Karpas-422 (cell line): ENCODE measurements at regions not wholly inside any gene's neighbourhood (a gene's known extent, or its start where the extent isn't known, plus 50 kb on each side); places are given as distances from the start of the nearest gene placed in this dataset.

Experiments
- DNase-seq: peaks from one replicate; pipeline ENCODE4 v3.0.0-alpha.2; 2015
- H2AFZ ChIP-seq: fragments of 200-600 bp; sonication (generic); 2 replicates; pipeline ENCODE4 v1.6.1; 2014; ENCODE audit warnings: antibody characterized with exemption, low read length, mixed read lengths
- H3K27ac ChIP-seq: fragments of 200-600 bp; sonication (generic); 2 replicates; pipeline ENCODE4 v1.5.1; 2014; ENCODE audit warnings: mild to moderate bottlenecking, low read length, moderate library complexity
- H3K27me3 ChIP-seq: fragments of 200-600 bp; sonication (generic); 2 replicates; pipeline ENCODE4 v1.6.1; 2014; ENCODE audit warnings: low read length, mixed read lengths
- H3K36me3 ChIP-seq: fragments of 200-600 bp; sonication (generic); 2 replicates; pipeline ENCODE4 v1.6.1; 2014; ENCODE audit warnings: low read length, mixed read lengths; ENCODE audit not compliant: insufficient read depth
- H3K4me1 ChIP-seq: fragments of 200-600 bp; sonication (generic); 2 replicates; pipeline ENCODE4 v1.6.1; 2014; ENCODE audit warnings: mild to moderate bottlenecking, low read length, mixed read lengths
- H3K4me2 ChIP-seq: fragments of 200-600 bp; sonication (generic); 2 replicates; pipeline ENCODE4 v1.6.1; 2014; ENCODE audit warnings: low read length, low read depth, mild to moderate bottlenecking; ENCODE audit not compliant: poor library complexity, severe bottlenecking
- H3K4me3 ChIP-seq: fragments of 200-600 bp; sonication (generic); 2 replicates; pipeline ENCODE4 v1.5.1; 2014; ENCODE audit warnings: mild to moderate bottlenecking, antibody characterized with exemption, low read length, mixed read lengths
- H3K79me2 ChIP-seq: fragments of 200-600 bp; sonication (generic); 2 replicates; pipeline ENCODE4 v1.6.1; 2014; ENCODE audit warnings: mild to moderate bottlenecking, low read length, mixed read lengths
- H3K9ac ChIP-seq: fragments of 200-600 bp; sonication (generic); 2 replicates; pipeline ENCODE4 v1.6.0; 2014; ENCODE audit warnings: low read length
- H3K9me2 ChIP-seq: fragments of 200-600 bp; sonication (generic), shearing (Covaris generic); replicated peaks from 2 replicates; pipeline ENCODE4 v1.6.0; 2014; ENCODE audit warnings: mild to moderate bottlenecking, low read length, moderate library complexity; ENCODE audit not compliant: insufficient read depth
- H3K9me3 ChIP-seq: fragments of 300-700, 200-600 bp; sonication (generic); 2 replicates; pipeline ENCODE4 v1.6.1; 2014; ENCODE audit warnings: low read length, mixed read lengths
- H4K20me1 ChIP-seq: fragments of 200-600 bp; sonication (generic); 2 replicates; pipeline ENCODE4 v1.6.1; 2014; ENCODE audit warnings: mild to moderate bottlenecking, antibody characterized with exemption, low read length, low read depth; ENCODE audit not compliant: insufficient read depth

- no peak for DNase-seq
- H4K20me1 ChIP-seq = no peaks in the 10 kb centered on the region
- H3K79me2 ChIP-seq = no peaks in the 10 kb centered on the region
- H3K4me3 ChIP-seq = no peak overlapping the region
- no peak overlapping the region for H3K4me2 ChIP-seq
- H3K9me3 ChIP-seq = peaks cover 19% of the 10 kb centered on the region
- no peaks in the 10 kb centered on the region for H3K9me2 ChIP-seq
- H3K27ac ChIP-seq = no peak overlapping the region
- no peaks in the 10 kb centered on the region for H3K36me3 ChIP-seq
- H3K9ac ChIP-seq = no peak overlapping the region
- no peaks in the 10 kb centered on the region for H3K27me3 ChIP-seq
- no peak overlapping the region for H2AFZ ChIP-seq
- no peaks in the 10 kb centered on the region for H3K4me1 ChIP-seq
Observed at GRCh38 chr13:107324416-107325204, 756.7 kb upstream of the ARGLU1 start.

GRCh38 chr13:107322228-107322627 is 754.3 kb upstream of the ARGLU1 start:
- H3K4me2 ChIP-seq = no peak overlapping the region
- H3K9me3 ChIP-seq = peaks cover 28% of the 10 kb centered on the region
- H3K9ac ChIP-seq = no peak overlapping the region
- no peaks in the 10 kb centered on the region for H3K9me2 ChIP-seq
- H3K27me3 ChIP-seq = no peaks in the 10 kb centered on the region
- H4K20me1 ChIP-seq = no peaks in the 10 kb centered on the region
- no peak overlapping the region for H3K4me3 ChIP-seq
- no peak overlapping the region for H2AFZ ChIP-seq
- no peaks in the 10 kb centered on the region for H3K36me3 ChIP-seq
- no peak overlapping the region for H3K27ac ChIP-seq
- no peaks in the 10 kb centered on the region for H3K79me2 ChIP-seq
- H3K4me1 ChIP-seq = no peaks in the 10 kb centered on the region
- no peak for DNase-seq

- Histone ChIP-seq H3K9me2 (no peaks in the 10 kb centered on the region), H3K9me3 (peaks cover 25% of the 10 kb centered on the region), H3K4me3 (no peak overlapping the region), H3K79me2 (no peaks in the 10 kb centered on the region), H2AFZ (no peak overlapping the region), H3K9ac (no peak overlapping the region), H3K36me3 (no peaks in the 10 kb centered on the region), H3K4me2 (no peak overlapping the region), H4K20me1 (no peaks in the 10 kb centered on the region), H3K27ac (no peak overlapping the region), H3K4me1 (no peaks in the 10 kb centered on the region), H3K27me3 (no peaks in the 10 kb centered on the region)
- no peak for DNase-seq
Observed at GRCh38 chr13:107305178-107305577, 737.2 kb upstream of the ARGLU1 start.

- Histone ChIP-seq H3K9me2 (no peaks in the 10 kb centered on the region), H3K4me3 (no peak overlapping the region), H2AFZ (no peak overlapping the region), H3K27me3 (no peaks in the 10 kb centered on the region), H4K20me1 (no peaks in the 10 kb centered on the region), H3K9ac (no peak overlapping the region), H3K36me3 (no peaks in the 10 kb centered on the region), H3K4me1 (no peaks in the 10 kb centered on the region), H3K4me2 (no peak overlapping the region), H3K79me2 (no peaks in the 10 kb centered on the region), H3K27ac (no peak overlapping the region), H3K9me3 (peaks cover 24% of the 10 kb centered on the region)
- no peak for DNase-seq
Observed at GRCh38 chr13:107301724-107302374, 733.9 kb upstream of the ARGLU1 start.

GRCh38 chr13:107299717-107300116 is 731.8 kb upstream of the ARGLU1 start:
- Histone ChIP-seq H3K27ac (no peak overlapping the region), H3K79me2 (no peaks in the 10 kb centered on the region), H4K20me1 (no peaks in the 10 kb centered on the region), H3K4me3 (no peak overlapping the region), H3K27me3 (no peaks in the 10 kb centered on the region), H3K9ac (no peak overlapping the region), H2AFZ (no peak overlapping the region), H3K9me2 (no peaks in the 10 kb centered on the region), H3K4me2 (no peak overlapping the region), H3K36me3 (no peaks in the 10 kb centered on the region), H3K9me3 (peaks cover 25% of the 10 kb centered on the region), H3K4me1 (no peaks in the 10 kb centered on the region)
- no peak for DNase-seq

GRCh38 chr13:107296804-107297203 is 728.9 kb upstream of the ARGLU1 start:
- no peak for DNase-seq
- H3K27me3 ChIP-seq = no peaks in the 10 kb centered on the region

GRCh38 chr13:107295416-107296140 is 727.6 kb upstream of the ARGLU1 start:
- Histone ChIP-seq H3K9me3 (peaks cover 18% of the 10 kb centered on the region), H3K4me3 (no peak overlapping the region), H3K9ac (no peak overlapping the region), H3K79me2 (no peaks in the 10 kb centered on the region), H3K9me2 (no peaks in the 10 kb centered on the region), H3K27ac (no peak overlapping the region), H3K27me3 (no peaks in the 10 kb centered on the region), H4K20me1 (no peaks in the 10 kb centered on the region), H3K36me3 (no peaks in the 10 kb centered on the region), H3K4me2 (no peak overlapping the region), H3K4me1 (no peaks in the 10 kb centered on the region), H2AFZ (no peak overlapping the region)
- DNase-seq = no peak

More at GRCh38 chr13:107296804-107297203, 728.9 kb upstream of the ARGLU1 start:
- Histone ChIP-seq H3K9ac (no peak overlapping the region), H3K36me3 (no peaks in the 10 kb centered on the region), H3K4me2 (no peak overlapping the region), H3K9me2 (no peaks in the 10 kb centered on the region), H4K20me1 (no peaks in the 10 kb centered on the region), H3K4me3 (no peak overlapping the region), H3K4me1 (no peaks in the 10 kb centered on the region), H3K27ac (no peak overlapping the region), H3K9me3 (peaks cover 19% of the 10 kb centered on the region), H2AFZ (no peak overlapping the region), H3K79me2 (no peaks in the 10 kb centered on the region)

- Histone ChIP-seq H3K79me2 (no peaks in the 10 kb centered on the region), H4K20me1 (no peaks in the 10 kb centered on the region), H3K36me3 (no peaks in the 10 kb centered on the region), H2AFZ (no peak overlapping the region), H3K27me3 (no peaks in the 10 kb centered on the region), H3K9me2 (no peaks in the 10 kb centered on the region), H3K4me2 (no peak overlapping the region), H3K9ac (no peak overlapping the region), H3K4me3 (no peak overlapping the region), H3K27ac (no peak overlapping the region), H3K9me3 (peaks cover 13% of the 10 kb centered on the region), H3K4me1 (no peaks in the 10 kb centered on the region)
- no peak for DNase-seq
Observed at GRCh38 chr13:107293924-107294323, 726.0 kb upstream of the ARGLU1 start.
